B cell (primary cell): ENCODE measurements at regions not wholly inside any gene's neighbourhood (a gene's known extent, or its start where the extent isn't known, plus 50 kb on each side); places are given as distances from the start of the nearest gene placed in this dataset.
A peak's percentile ranks its signal among the peaks of the same experiment; 100 is the strongest.

ENCODE experiments used
- ATAC-seq: fragments of 200-7000 bp; cut with Tn5 transposase; one replicate; pipeline ENCODE4 v1.10.0; 2021; ENCODE audit warnings: low read depth, mild to moderate bottlenecking, moderate number of reproducible peaks, moderate library complexity
- CTCF ChIA-PET: fragments of 350-600 bp; sonication (Branson Sonifier 250); formaldehyde crosslinking; loops from one replicate; lab custom pipeline; 2021; ENCODE audit warnings: antibody characterized with exemption, inconsistent platforms; lab: Charles Lee
- POLR2A ChIA-PET: fragments of 350-600 bp; sonication (Branson Sonifier 250); formaldehyde crosslinking; loops from one replicate; lab custom pipeline; 2021; ENCODE audit warnings: antibody characterized with exemption; lab: Charles Lee
- DNase-seq: peaks from one replicate; pipeline ENCODE4 v3.0.0; 2013
- H2AFZ ChIP-seq: 2 replicates; pipeline ENCODE4 v1.6.1; 2012; ENCODE audit warnings: mild to moderate bottlenecking, low read depth, low read length; ENCODE audit not compliant: insufficient read depth, poor library complexity, severe bottlenecking
- H3K27ac ChIP-seq, 2 donors: 1 replicate in 1 of 2; 2 replicates in 1 of 2; pipeline ENCODE4 v1.5.1; 2012 to 2013; ENCODE audit warnings: low read length in 2 of 2, mild to moderate bottlenecking in 2 of 2, moderate library complexity in 1 of 2
- H3K27me3 ChIP-seq, 4 experiments: fragments of 200-600 bp in 1 of 4; sonication (generic) in 1 of 4; replicated peaks in 1 of 4; 1 replicate in 2 of 4; 2 replicates in 2 of 4; pipeline versions ENCODE4 v1.6.1 to v1.7.0; 2013 to 2016; ENCODE audit warnings: low read length in 3 of 4, mild to moderate bottlenecking in 2 of 4, mixed read lengths in 1 of 4, moderate library complexity in 1 of 4; ENCODE audit not compliant: insufficient read depth in 4 of 4, control insufficient read depth in 3 of 4; ENCODE audit errors: control extremely low read depth in 1 of 4
- H3K36me3 ChIP-seq, 2 experiments: replicated peaks in 1 of 2; 1 replicate in 1 of 2; 2 replicates in 1 of 2; pipeline versions ENCODE4 v1.6.1 to v1.7.1; 2013; ENCODE audit warnings: low read length in 1 of 2; ENCODE audit not compliant: insufficient read depth in 2 of 2, control insufficient read depth in 1 of 2; ENCODE audit errors: control extremely low read depth in 1 of 2, extremely low read depth in 1 of 2
- H3K4me1 ChIP-seq, 2 donors: fragments of 200-600 bp in 1 of 2; sonication (generic) in 1 of 2; 1 replicate in 1 of 2; 2 replicates in 1 of 2; pipeline versions ENCODE4 v1.5.1 to v1.6.1; 2013 to 2017; ENCODE audit warnings: low read length in 2 of 2; ENCODE audit not compliant: control insufficient read depth in 2 of 2, insufficient read depth in 2 of 2
- H3K4me2 ChIP-seq: replicated peaks from 2 replicates; pipeline ENCODE3; 2012; ENCODE audit warnings: mild to moderate bottlenecking, low read depth, low read length; ENCODE audit not compliant: poor library complexity, severe bottlenecking
- H3K4me3 ChIP-seq, 5 experiments: fragments of 200-600 bp in 1 of 5; sonication (generic) in 1 of 5; 1 replicate in 3 of 5; 2 replicates in 2 of 5; pipeline versions ENCODE4 v1.5.1 to v1.7.0; 2011 to 2016; ENCODE audit warnings: low read length in 4 of 5, mild to moderate bottlenecking in 4 of 5, low read depth in 2 of 5, control low read depth in 1 of 5, moderate library complexity in 1 of 5; ENCODE audit not compliant: insufficient read depth in 1 of 5; ENCODE audit errors: control extremely low read depth in 1 of 5, extremely low read depth in 1 of 5
- H3K79me2 ChIP-seq: fragments of 200-600 bp; sonication (generic); one replicate; pipeline ENCODE4 v1.6.0; 2016; ENCODE audit warnings: low read length; ENCODE audit not compliant: control insufficient read depth, insufficient read depth
- H3K9ac ChIP-seq: fragments of 200-600 bp; sonication (generic); 2 replicates; pipeline ENCODE4 v1.6.1; 2017; ENCODE audit warnings: mild to moderate bottlenecking, low read length, moderate library complexity
- H3K9me3 ChIP-seq, 3 donors: one replicate each; pipeline versions ENCODE4 v1.6.1 to v1.7.1; 2013; ENCODE audit warnings: low read length in 2 of 3; ENCODE audit not compliant: control insufficient read depth in 2 of 3, insufficient read depth in 1 of 3; ENCODE audit errors: control extremely low read depth in 1 of 3
- H4K20me1 ChIP-seq: 2 replicates; pipeline ENCODE4 v1.6.0; 2012; ENCODE audit warnings: mild to moderate bottlenecking, low read length; ENCODE audit not compliant: insufficient read depth, control insufficient read depth, poor library complexity, severe bottlenecking
- H3K27ac Mint-ChIP-seq: one replicate; pipeline ENCODE4 v1.8.0; 2021; ENCODE audit warnings: mixed read lengths
- H3K27me3 Mint-ChIP-seq: one replicate; pipeline ENCODE4 v1.8.0; 2021; ENCODE audit warnings: mixed read lengths
- H3K4me1 Mint-ChIP-seq: one replicate; pipeline ENCODE4 v1.8.0; 2021; ENCODE audit warnings: mixed read lengths
- H3K4me3 Mint-ChIP-seq: one replicate; pipeline ENCODE4 v1.8.0; 2021; ENCODE audit warnings: mixed read lengths
- H3K9me3 Mint-ChIP-seq: one replicate; pipeline ENCODE4 v1.8.0; 2022; ENCODE audit warnings: mixed read lengths; ENCODE audit not compliant: insufficient read depth
- CTCF ChIP-seq: fragments of 200-600 bp; IDR thresholded peaks from one replicate; pipeline ENCODE4 v1.8.0; 2022; ENCODE audit warnings: antibody characterized with exemption, mild to moderate bottlenecking
- EZH2 ChIP-seq: IDR thresholded peaks from 2 replicates; pipeline ENCODE4 v1.6.1; 2012; ENCODE audit warnings: borderline replicate concordance, low read depth, mild to moderate bottlenecking, moderate library complexity, low read length; ENCODE audit not compliant: insufficient read depth, poor library complexity, severe bottlenecking
- WGBS: methylation state at CpG from one replicate; pipeline ENCODE4 v1.1.5; 2013; ENCODE audit warnings: missing lambda C conversion rate; ENCODE audit not compliant: insufficient coverage; 5-methylcytosine and 5-hydroxymethylcytosine counted together
- intact Hi-C: fragments of 100-400 bp; cut with micrococcal nuclease; formaldehyde crosslinking; loops from one replicate; pipeline ENCODE4 v1.10.0; 2022

- ChIA-PET CTCF (interaction anchor here (1.1 kb wide), 1 partner anchor 89 kb away, joined by 4 read pairs; no protein-coding TSS in a partner anchor), POLR2A (no interaction called here)
- no peak for ATAC-seq
- Histone ChIP-seq H4K20me1 (no peaks in the 10 kb centered on the region), H3K79me2 (no peaks in the 10 kb centered on the region), H3K36me3 (no peaks in the 10 kb centered on the region), H3K9ac (no peak overlapping the region), H3K27me3 (no peaks in the 10 kb centered on the region), H3K4me1 (peaks cover 18 to 19% of the 10 kb centered on the region in 2 donors), H3K27ac (no peak overlapping the region), H3K9me3 (peaks cover 0 to 2% (median 0%) of the 10 kb centered on the region in 3 donors), H3K4me2 (no peak overlapping the region), H3K4me3 (no peak overlapping the region), H2AFZ (no peak overlapping the region)
- Mint-ChIP-seq H3K9me3 (peaks cover 5% of the 10 kb centered on the region), H3K4me1 (peaks cover 25% of the 10 kb centered on the region), H3K4me3 (no peak overlapping the region), H3K27ac (no peak overlapping the region), H3K27me3 (no peaks in the 10 kb centered on the region)
- WGBS = 100% methylated on average over 2 of the region's 4 CpGs
- no peak for TF ChIP-seq CTCF
- TF ChIP-seq EZH2 = no peak
- intact Hi-C loops = no loop called here
- no peak for DNase-seq
Measured at GRCh38 chr1:101377084-101377835, 140.4 kb downstream of the S1PR1 start.

- H3K36me3 ChIP-seq = no peaks in the 10 kb centered on the region
- 100% methylated on average over 2 of the region's 3 CpGs for WGBS
- intact Hi-C loops = no loop called here
- Mint-ChIP-seq H3K4me1 (peaks cover 27% of the 10 kb centered on the region), H3K27ac (no peak overlapping the region), H3K27me3 (no peaks in the 10 kb centered on the region), H3K9me3 (no peaks in the 10 kb centered on the region), H3K4me3 (no peak overlapping the region)
- H3K79me2 ChIP-seq = no peaks in the 10 kb centered on the region
- H3K4me3 ChIP-seq = no peak overlapping the region
- H4K20me1 ChIP-seq = no peaks in the 10 kb centered on the region
- H3K4me1 ChIP-seq = peaks cover 18 to 19% of the 10 kb centered on the region in 2 donors
- H3K27me3 ChIP-seq = no peaks in the 10 kb centered on the region
- no peak overlapping the region for H3K4me2 ChIP-seq
- no peak for ATAC-seq
- CTCF ChIA-PET = interaction anchor here (1.0 kb wide), 1 partner anchor 769 kb away, joined by 3 read pairs; no protein-coding TSS in a partner anchor
- H3K9me3 ChIP-seq = peaks cover 0 to 1% (median 0%) of the 10 kb centered on the region in 3 donors
- TF ChIP-seq CTCF (no peak), EZH2 (no peak)
- no peak for DNase-seq
- H2AFZ ChIP-seq = no peak overlapping the region
- POLR2A ChIA-PET = no interaction called here
- H3K9ac ChIP-seq = no peak overlapping the region
- H3K27ac ChIP-seq = peak overlapping the region in 1 of 2 donors; percentile 80
Measured at GRCh38 chr1:101379037-101379436, 142.2 kb downstream of the S1PR1 start.
